ENCODE measurements at regions not wholly inside any gene's neighbourhood (a gene's known extent, or its start where the extent isn't known, plus 50 kb on each side); places are given as distances from the start of the nearest gene placed in this dataset.

DNA sequence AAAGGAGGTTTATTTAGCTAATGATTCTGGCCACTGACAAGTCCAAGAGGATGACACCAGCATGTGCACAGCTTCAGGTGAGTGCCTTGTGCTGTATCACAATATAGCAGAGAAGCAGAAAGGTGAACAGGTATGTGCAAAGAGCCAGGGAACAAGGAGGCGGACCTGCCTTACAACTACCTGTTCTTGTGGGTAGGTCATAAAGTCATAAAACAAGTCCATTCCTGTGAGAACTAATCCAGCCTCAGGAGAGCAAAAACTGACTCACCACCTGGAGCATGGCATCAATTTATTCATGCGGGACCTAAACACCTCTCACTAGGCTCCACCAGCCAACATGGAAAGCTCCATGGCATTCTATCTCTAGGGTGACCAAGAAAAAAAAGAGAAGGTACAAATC is 234.2 kb downstream of the ASXL3 start:
- no peak overlapping the region for H3K27ac ChIP-seq
- TF ChIP-seq CTCF (conservative IDR thresholded peaks at IDR 0.05) (no peak), ZFX (IDR thresholded peaks at IDR 0.05) (no peak)

GRCh38 chr18:33805592-33805991 is 227.6 kb downstream of the ASXL3 start:
- no peak for TF ChIP-seq ZFX (IDR thresholded peaks at IDR 0.05)
- no peak for TF ChIP-seq CTCF (conservative IDR thresholded peaks at IDR 0.05)
- H3K27ac ChIP-seq = no peak overlapping the region

DNA sequence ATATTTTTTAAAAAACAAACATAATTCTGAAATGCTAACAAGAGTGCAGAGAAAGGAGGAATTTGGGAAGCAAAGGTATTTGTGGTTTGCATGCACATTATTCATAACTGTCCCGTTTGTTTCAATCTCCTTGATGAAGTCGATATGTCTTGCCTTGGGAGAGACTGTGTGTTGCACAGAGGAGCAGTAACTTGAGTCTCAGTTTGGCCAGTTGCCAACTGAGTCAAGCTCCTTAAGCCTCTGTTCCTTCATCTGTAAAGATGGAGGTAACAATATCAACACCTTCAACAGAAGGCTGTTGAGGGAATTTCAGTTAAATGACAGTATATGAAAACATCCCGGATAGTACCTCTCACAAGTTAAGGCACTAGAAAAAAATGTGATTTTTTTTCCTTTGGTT is 226.2 kb downstream of the ASXL3 start:
- H3K27ac ChIP-seq = no peak overlapping the region
- no peak for TF ChIP-seq ZFX (IDR thresholded peaks at IDR 0.05)
- TF ChIP-seq CTCF (conservative IDR thresholded peaks at IDR 0.05) = no peak

DNA sequence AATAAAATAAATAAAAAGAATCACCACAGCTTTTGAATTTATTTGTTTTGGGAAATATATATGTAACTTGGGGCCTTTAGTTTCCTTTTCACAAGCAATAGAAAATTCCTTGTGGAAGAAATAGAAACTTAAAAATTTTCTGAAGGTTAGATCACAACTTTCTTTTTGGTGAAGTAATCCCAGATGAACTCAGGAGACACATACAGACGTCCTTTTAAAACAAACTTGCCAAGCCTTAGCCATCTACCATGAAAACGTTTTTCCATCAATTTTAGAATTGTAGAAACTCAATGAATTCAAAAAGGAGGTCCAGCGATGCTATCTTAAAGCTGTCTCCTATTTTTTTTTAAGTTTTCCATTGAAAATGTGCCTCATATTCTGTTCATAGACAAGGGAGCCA is 225.6 kb downstream of the ASXL3 start:
- TF ChIP-seq CTCF (conservative IDR thresholded peaks at IDR 0.05) (no peak), ZFX (IDR thresholded peaks at IDR 0.05) (no peak)
- H3K27ac ChIP-seq = no peak overlapping the region

- no peak overlapping the region for H3K27ac ChIP-seq
- no peak for TF ChIP-seq CTCF (conservative IDR thresholded peaks at IDR 0.05)
- TF ChIP-seq ZFX (IDR thresholded peaks at IDR 0.05) = no peak
These were observed 224.9 kb downstream of the ASXL3 start for GRCh38 chr18:33802955-33803354.
